ENCODE measurements at regions not wholly inside any gene's neighbourhood (a gene's known extent, or its start where the extent isn't known, plus 50 kb on each side); places are given as distances from the start of the nearest gene placed in this dataset.

GRCh38 chr15:39095218-39095879 is 485.5 kb upstream of the THBS1 start:
- TF ChIP-seq CTCF (IDR thresholded peaks at IDR 0.05) (no peak), POLR2AphosphoS5 (IDR thresholded peaks at IDR 0.05; ENCODE audit: low read depth, low read length) (no peak), TCF7L2 (IDR thresholded peaks at IDR 0.05; ENCODE audit: low read depth, low read length) (no peak)
- TF ChIP-seq, protein P1, sequence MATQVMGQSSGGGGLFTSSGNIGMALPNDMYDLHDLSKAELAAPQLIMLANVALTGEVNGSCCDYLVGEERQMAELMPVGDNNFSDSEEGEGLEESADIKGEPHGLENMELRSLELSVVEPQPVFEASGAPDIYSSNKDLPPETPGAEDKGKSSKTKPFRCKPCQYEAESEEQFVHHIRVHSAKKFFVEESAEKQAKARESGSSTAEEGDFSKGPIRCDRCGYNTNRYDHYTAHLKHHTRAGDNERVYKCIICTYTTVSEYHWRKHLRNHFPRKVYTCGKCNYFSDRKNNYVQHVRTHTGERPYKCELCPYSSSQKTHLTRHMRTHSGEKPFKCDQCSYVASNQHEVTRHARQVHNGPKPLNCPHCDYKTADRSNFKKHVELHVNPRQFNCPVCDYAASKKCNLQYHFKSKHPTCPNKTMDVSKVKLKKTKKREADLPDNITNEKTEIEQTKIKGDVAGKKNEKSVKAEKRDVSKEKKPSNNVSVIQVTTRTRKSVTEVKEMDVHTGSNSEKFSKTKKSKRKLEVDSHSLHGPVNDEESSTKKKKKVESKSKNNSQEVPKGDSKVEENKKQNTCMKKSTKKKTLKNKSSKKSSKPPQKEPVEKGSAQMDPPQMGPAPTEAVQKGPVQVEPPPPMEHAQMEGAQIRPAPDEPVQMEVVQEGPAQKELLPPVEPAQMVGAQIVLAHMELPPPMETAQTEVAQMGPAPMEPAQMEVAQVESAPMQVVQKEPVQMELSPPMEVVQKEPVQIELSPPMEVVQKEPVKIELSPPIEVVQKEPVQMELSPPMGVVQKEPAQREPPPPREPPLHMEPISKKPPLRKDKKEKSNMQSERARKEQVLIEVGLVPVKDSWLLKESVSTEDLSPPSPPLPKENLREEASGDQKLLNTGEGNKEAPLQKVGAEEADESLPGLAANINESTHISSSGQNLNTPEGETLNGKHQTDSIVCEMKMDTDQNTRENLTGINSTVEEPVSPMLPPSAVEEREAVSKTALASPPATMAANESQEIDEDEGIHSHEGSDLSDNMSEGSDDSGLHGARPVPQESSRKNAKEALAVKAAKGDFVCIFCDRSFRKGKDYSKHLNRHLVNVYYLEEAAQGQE (IDR thresholded peaks at IDR 0.05; ENCODE audit: insufficient read depth in 1 of 2, low read depth in 2 of 2, low read length in 1 of 2): no peak

Data from Panc1 (cell line).